Mesothelial cell of epicardium (in vitro differentiated cells): ENCODE measurements at regions not wholly inside any gene's neighbourhood (a gene's known extent, or its start where the extent isn't known, plus 50 kb on each side); places are given as distances from the start of the nearest gene placed in this dataset.

Experiments
- DNase-seq, 2 experiments: peaks; one replicate each; pipeline ENCODE4 v3.0.0; 2021; ENCODE audit warnings: low spot score in 2 of 2; ENCODE audit not compliant: unreplicated experiment in 2 of 2
- H3K27ac Mint-ChIP-seq: 2 replicates; pipeline ENCODE4 v1.8.0; 2021; ENCODE audit warnings: mixed read lengths
- H3K27me3 Mint-ChIP-seq: 2 replicates; pipeline ENCODE4 v1.8.0; 2021; ENCODE audit warnings: low read depth, mixed read lengths
- H3K36me3 Mint-ChIP-seq: 2 replicates; pipeline ENCODE4 v1.8.0; 2021; ENCODE audit warnings: mixed read lengths
- H3K4me1 Mint-ChIP-seq: 2 replicates; pipeline ENCODE4 v1.8.0; 2021; ENCODE audit warnings: mixed read lengths
- H3K4me3 Mint-ChIP-seq: 2 replicates; pipeline ENCODE4 v1.8.0; 2021; ENCODE audit warnings: mild to moderate bottlenecking, moderate library complexity, mixed read lengths
- H3K9me3 Mint-ChIP-seq: 2 replicates; pipeline ENCODE4 v1.8.0; 2021; ENCODE audit warnings: mixed read lengths
- TF ChIP-seq, protein P1 (sequence below): fragments of 200-600 bp; sonication (generic); IDR thresholded peaks from one replicate; pipeline ENCODE4 v1.5.0; 2021; ENCODE audit warnings: antibody characterized with exemption; ENCODE audit not compliant: unreplicated experiment

DNA sequence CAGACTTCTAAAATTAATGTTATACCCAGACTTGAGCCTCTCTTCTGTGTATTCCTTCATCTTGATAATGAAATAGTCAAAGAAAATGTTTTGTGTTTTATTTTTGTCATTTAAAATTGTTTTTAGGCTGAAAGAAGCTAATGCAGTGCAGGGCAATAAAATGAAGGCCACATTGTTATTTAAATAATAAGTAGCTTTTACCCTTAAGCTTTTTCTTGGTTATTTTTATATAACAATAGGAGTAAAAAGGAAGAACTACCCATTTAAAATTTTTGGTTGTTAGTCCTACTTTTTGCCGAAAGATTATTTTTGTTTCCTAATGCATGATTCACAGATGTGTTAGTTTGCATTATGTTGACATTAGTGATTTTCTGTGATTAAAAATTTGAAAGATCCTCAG, 181.0 kb upstream of the MEOX2 start:
- Mint-ChIP-seq H3K9me3 (peaks cover 6% of the 10 kb centered on the region), H3K4me1 (peaks cover 8% of the 10 kb centered on the region), H3K36me3 (no peaks in the 10 kb centered on the region), H3K27me3 (no peaks in the 10 kb centered on the region), H3K4me3 (no peak overlapping the region), H3K27ac (no peak overlapping the region)
- TF ChIP-seq, protein P1, sequence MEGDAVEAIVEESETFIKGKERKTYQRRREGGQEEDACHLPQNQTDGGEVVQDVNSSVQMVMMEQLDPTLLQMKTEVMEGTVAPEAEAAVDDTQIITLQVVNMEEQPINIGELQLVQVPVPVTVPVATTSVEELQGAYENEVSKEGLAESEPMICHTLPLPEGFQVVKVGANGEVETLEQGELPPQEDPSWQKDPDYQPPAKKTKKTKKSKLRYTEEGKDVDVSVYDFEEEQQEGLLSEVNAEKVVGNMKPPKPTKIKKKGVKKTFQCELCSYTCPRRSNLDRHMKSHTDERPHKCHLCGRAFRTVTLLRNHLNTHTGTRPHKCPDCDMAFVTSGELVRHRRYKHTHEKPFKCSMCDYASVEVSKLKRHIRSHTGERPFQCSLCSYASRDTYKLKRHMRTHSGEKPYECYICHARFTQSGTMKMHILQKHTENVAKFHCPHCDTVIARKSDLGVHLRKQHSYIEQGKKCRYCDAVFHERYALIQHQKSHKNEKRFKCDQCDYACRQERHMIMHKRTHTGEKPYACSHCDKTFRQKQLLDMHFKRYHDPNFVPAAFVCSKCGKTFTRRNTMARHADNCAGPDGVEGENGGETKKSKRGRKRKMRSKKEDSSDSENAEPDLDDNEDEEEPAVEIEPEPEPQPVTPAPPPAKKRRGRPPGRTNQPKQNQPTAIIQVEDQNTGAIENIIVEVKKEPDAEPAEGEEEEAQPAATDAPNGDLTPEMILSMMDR = no peak
- DNase-seq = no peak

DNA sequence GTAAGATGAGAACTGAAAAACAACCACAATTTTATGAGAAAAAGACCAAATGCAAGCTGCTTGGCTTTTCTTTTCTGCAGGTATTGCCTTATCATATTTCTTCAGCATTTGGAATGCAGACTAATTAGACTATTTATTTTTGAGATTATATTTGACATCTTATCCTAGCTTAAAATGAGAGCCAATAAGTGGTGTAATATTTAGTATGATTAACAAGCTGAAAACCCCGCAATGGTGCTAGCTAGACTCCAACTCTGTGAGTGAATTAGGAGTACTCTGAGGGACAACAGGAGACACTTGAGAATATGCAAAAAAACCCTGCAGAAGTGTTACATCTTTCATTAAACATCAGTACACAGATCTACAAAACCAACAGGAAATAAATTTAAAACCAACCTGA, 180.3 kb upstream of the MEOX2 start:
- TF ChIP-seq, protein P1 = no peak
- no peaks in the 10 kb centered on the region for H3K36me3 Mint-ChIP-seq
- peaks cover 6% of the 10 kb centered on the region for H3K9me3 Mint-ChIP-seq
- peaks cover 8% of the 10 kb centered on the region for H3K4me1 Mint-ChIP-seq
- no peaks in the 10 kb centered on the region for H3K27me3 Mint-ChIP-seq
- DNase-seq = no peak
- H3K27ac Mint-ChIP-seq = no peak overlapping the region
- H3K4me3 Mint-ChIP-seq = no peak overlapping the region

DNA sequence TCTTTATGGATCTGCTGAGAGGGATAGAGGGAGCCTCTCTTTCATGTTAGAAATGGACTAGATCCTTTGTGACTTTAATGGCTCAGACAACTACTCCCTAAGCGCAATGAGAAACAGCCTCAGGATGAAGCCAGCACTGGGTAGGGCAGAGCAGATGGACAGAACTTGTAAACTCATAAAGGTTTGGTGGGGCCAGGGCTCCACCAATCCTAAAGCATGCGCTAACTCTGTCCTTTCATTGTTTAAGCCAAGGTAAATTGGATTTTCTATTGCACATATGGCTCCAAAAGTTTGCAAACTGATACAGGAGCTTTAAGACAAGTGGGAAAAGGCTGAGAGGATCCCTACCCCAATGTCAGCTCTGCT, 178.1 kb upstream of the MEOX2 start:
- TF ChIP-seq, protein P1 = no peak
- H3K9me3 Mint-ChIP-seq = peaks cover 7% of the 10 kb centered on the region
- no peaks in the 10 kb centered on the region for H3K36me3 Mint-ChIP-seq
- no peak overlapping the region for H3K4me3 Mint-ChIP-seq
- no peak overlapping the region for H3K27ac Mint-ChIP-seq
- no peak for DNase-seq
- H3K4me1 Mint-ChIP-seq = peaks cover 8% of the 10 kb centered on the region
- no peaks in the 10 kb centered on the region for H3K27me3 Mint-ChIP-seq

DNA sequence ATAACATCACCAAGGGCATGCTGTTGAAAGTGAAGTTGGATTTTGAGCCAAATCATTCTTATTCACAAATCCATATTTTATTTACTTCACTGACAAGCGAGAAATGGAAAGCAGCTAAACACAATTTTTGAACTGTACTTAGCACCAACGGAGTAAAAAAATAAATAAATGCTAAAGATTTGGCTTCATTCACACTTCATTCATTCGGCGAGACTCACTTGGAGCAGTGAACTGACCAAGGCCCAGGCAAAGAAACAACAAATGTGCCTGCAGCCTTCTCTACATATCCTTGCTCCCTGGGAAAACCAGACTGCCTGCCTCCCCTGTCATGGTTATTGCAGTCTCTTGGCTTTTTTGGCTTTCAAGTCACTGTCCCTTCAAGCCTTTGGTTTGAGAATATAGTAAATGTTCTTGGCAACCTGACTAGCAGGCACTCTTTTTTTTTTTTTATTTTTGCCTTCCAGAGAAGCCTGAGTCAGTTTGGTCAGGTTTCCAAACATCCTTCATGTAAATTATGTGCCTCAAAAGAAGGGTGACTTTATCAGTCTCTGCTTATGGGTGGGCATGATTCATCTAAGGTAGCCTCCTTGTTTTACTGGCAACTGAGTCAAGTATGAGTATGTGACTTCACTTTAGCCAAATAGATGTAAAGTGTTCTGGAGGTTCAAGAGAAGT, 177.6 kb upstream of the MEOX2 start:
- H3K9me3 Mint-ChIP-seq = peaks cover 11% of the 10 kb centered on the region
- TF ChIP-seq, protein P1 = no peak
- H3K27me3 Mint-ChIP-seq = no peaks in the 10 kb centered on the region
- no peak overlapping the region for H3K4me3 Mint-ChIP-seq
- DNase-seq = no peak
- H3K4me1 Mint-ChIP-seq = peaks cover 8% of the 10 kb centered on the region
- no peak overlapping the region for H3K27ac Mint-ChIP-seq
- H3K36me3 Mint-ChIP-seq = no peaks in the 10 kb centered on the region

DNA sequence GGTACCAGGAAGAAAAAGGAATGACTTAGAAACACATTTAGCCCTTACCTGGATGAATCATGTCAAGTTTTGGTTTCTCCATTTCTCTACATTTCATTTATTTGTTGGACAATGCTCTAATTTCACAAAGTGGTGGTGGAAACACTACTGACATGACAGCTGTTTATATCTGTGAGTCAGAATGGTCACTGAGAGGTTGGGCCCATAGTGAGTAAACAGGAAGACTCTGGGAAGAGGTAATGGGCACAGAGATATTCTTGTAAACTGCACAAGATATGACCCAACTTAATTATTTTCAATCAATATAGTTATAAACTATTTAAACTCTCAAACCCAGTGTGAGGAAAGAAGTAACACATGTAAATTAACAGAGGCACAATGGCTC, 176.3 kb upstream of the MEOX2 start:
- Mint-ChIP-seq H3K36me3 (no peaks in the 10 kb centered on the region), H3K27me3 (no peaks in the 10 kb centered on the region), H3K27ac (no peak overlapping the region), H3K4me1 (peaks cover 8% of the 10 kb centered on the region), H3K9me3 (peaks cover 15% of the 10 kb centered on the region), H3K4me3 (no peak overlapping the region)
- no peak for DNase-seq
- TF ChIP-seq, protein P1 = no peak
